Hematopoietic multipotent progenitor cell treated with erythropoietin and hydrocortisone succinate and interleukin-3 and kit ligand, for 8 days (in vitro differentiated cells): ENCODE measurements at regions not wholly inside any gene's neighbourhood (a gene's known extent, or its start where the extent isn't known, plus 50 kb on each side); places are given as distances from the start of the nearest gene placed in this dataset.

Experiments used
- DNase-seq: peaks from one replicate; pipeline ENCODE4 v3.0.0-alpha.2; 2015

- DNase-seq: no peak
Observed at GRCh38 chr12:4133029-4133428, 140.5 kb upstream of the CCND2 start.

- no peak for DNase-seq
Observed at GRCh38 chr12:4121506-4122020, 152.0 kb upstream of the CCND2 start.

DNA sequence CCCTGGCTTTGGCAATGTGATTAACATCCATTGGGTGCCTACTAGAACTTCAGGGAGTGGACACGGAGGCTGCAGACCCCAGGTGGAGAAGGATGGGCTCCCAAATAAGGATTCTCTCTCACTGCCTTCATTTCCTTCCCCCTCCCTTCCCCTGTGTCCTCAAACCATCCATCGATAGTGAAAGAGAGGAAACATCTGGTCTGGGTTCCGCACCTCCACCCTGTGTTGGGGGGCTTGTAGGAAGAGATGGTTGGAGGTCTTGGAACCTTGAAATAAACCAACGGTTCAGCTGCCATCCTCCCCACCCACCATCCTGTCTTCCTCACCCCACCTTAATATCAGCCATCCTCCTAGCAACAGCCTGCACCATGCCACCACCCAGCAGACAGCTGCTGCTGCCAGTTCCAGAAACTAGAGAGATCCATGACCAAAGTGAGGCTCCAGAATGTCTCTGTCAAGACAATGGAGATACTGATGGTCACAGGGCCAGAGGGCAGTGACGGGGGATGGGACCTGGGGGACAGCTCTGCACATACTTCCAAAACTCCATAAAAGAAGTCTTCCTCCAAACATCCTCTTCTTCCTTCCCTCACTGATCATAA lies 153.1 kb upstream of the CCND2 start:
- DNase-seq: no peak

DNA sequence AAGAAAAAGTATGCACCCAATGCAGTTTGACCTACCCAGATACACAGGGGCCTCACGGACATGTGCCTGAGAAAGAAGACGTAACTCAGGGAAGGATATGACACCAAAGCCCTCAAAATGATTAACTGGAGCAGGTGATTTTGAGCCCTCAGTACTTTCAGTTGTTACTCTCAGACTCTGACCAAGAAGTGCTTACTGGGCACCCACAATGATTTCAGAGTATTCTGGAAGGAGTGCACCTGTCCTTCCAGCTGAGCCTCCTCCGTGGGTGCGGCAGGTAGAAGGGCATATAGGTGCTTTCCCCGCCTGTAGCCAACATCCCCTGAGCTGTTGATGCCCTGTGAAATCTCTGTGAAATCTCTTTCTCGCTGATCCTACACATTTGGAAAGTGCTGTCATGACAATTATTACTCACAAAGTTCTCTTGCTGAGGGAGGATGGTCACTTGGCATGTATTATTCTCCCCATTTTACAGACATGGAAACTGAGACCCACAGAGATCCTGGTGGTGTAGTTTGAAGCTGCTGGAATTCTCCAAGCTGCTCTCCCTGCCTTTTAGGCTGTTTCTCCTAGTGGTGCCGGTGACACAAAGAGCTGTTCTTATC lies 154.3 kb upstream of the CCND2 start:
- DNase-seq: no peak

DNA sequence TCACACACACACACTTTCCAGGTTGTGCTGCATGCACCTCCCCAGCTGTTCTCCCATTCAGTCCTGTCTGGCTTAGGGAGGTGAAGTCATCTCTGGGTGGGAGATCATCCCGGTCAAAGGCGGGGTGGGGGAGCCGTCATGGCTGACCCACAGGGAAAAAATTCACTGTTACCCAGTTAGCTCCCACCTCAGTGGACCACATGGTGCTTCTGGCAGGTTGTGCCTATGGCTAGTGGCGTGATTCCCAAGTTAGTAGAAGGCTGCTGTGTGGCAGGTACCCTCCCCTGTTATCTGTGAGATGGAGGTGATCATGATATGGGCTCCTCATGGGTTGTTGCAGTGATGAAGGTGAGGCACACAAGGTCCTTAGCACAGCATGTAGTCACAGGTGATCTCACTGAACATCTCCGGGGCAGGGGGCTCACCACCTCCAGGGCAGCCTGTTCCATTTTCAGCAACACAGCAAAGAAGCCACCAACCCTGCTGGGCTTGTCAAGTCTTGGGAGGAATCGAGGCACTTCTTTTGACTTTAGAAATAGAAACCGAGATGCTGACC lies 154.9 kb upstream of the CCND2 start:
- DNase-seq: no peak

GRCh38 chr12:4118017-4118510 lies 155.5 kb upstream of the CCND2 start:
- DNase-seq: peak; percentile 22

- DNase-seq: no peak
Observed at GRCh38 chr12:4117386-4118016, 156.1 kb upstream of the CCND2 start.

DNA sequence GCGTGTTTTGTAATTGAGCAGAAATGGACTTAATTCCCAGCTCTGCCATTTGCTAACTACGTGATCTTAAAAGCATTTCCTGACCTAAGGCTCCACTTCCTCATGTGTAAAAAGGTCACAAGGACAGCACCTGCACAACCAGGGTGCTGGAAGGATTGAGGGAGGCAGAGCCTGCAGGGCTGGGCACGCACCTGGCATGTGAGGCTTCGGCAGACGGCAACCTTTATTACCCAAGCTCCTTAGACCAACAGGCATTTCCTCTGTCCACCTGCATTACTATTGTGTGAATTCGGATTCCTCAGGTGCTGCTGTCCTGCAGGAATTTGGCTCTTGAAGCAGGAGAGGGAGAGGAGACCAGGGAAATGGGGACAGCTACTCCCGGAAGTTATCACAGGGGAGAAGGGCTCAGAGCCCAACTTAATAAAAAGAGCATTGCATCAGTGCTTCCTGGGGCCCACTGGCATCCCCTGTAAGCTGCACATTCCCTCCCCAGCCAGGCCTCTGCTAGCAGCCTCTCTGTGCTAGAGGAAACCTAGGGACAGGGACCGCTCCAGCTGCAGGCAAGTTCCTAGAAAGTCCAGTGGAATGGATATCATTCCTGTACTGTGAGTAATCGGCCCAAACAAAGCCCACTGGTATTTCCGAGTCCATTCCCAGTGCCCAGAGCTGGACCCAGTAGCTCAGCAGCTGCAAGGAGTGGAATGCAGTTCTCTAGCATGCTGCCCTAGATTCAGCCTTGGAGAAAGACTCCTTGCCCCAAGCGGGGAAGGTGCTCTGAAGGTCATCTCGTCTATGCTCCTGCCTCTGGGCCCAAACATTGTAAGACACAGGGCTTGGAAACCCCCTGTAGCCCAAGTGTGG lies 157.1 kb upstream of the CCND2 start:
- no peak for DNase-seq

- DNase-seq: no peak
Observed at GRCh38 chr12:4115570-4115969, 158.0 kb upstream of the CCND2 start.

DNA sequence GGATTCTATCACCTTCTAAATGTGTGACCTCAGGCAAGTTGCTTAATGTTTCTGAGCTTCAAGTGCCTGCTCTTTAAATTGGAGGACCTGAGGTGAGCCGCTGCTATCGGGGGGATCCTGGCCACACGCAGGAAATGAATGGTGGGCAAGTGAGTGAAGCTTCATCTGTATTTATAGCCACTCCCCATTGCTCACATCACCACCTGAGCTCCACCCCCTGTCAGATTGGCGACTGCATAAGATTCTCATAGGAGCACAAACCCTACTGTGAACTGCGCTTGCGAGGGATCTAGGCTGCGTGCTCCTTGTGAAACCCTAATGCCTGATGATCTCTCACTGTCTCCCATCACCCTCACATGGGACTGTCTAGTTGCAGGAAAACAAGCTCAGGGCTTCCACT lies 158.6 kb upstream of the CCND2 start:
- no peak for DNase-seq

DNA sequence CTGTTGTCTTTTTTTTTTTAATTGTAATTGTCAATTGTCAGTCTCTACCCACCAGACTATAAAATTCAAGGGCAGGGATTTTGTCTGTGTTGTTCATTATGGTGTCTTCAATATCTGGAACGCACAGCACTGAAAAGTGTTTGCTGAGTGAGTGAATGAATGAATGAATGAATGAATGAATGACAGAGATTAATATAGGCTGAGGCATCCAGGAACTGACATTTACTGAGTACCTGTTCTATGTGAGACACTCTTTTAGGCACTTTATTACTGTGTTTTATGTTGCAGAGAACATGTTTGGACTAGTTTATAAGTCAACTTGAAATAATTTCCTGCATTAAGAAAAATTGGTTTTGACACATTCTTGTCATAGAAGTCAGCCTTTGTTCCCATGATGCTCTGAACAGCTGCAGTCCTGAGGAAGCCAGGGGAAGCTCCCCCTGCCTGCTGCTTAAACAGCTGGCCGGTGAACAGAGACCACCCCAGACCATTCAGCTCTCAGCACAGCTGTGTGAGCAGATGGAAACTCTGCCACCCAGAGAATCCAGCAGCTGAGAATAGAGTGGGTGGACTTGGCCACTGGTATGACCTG lies 160.7 kb upstream of the CCND2 start:
- DNase-seq: no peak

DNA sequence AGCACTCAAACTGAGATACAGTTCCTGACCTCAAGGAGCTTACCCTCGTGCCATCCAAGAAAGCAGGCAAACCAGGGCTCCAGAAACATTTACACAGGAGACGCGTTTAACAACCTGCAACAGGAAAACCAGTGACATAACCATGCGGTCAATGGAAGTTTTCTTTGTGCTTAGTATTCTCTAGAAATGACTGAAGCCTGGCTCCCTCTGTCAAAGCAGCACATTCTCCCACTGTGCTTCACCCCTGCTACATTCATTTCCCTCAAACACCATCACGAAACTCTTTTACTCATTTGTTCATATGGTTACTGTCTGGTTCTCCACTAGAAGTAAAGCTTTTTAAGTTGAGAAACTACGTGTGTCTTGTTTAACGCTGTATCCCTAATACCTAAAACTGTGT lies 161.3 kb upstream of the CCND2 start:
- DNase-seq: no peak

- DNase-seq: no peak
Observed at GRCh38 chr12:4111010-4111409, 162.6 kb upstream of the CCND2 start.

DNA sequence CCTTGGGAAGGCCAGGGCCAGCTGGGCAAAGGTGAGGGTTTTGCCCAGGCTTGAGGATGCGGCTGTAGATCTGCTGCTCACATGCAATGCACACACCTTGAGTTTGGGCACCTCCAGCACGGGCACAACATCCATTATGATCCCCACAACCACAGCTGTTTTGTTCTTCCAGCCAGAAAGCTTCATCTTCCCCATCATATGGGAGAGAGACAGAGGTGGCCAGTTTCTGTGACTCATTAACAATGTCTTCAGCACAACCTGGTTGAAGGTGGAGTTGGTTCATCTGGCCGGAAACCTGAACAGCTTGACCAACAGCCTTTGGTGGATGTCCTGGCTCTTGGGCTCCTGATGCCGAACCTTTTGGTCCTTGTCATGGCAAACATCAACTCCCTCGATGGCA lies 163.7 kb upstream of the CCND2 start:
- DNase-seq: no peak

DNA sequence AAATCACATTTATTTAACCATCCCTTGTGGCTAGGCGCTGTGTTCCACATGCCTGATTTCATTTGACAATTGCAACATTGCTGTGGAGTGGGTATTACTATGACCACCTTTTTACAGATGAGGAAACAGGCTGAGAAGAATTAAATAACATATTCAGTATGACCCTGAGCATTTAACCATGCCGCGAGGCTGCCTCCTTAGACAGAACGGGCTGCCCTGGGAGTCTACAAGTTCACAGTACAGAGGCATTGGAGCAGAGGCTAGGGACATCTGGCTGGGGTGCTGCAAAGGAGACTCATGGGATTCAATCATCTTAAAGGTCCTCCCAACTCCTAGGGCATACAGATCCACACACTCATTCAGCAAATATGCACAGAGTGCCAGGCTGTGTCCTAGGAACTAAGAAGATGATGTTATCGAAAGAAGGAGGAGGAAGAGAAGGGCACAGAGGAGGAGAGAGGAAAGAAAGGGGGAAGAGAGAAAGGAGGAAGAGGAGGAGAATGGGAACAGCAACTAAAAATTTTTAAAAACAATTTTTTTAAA lies 164.7 kb upstream of the CCND2 start:
- no peak for DNase-seq

DNA sequence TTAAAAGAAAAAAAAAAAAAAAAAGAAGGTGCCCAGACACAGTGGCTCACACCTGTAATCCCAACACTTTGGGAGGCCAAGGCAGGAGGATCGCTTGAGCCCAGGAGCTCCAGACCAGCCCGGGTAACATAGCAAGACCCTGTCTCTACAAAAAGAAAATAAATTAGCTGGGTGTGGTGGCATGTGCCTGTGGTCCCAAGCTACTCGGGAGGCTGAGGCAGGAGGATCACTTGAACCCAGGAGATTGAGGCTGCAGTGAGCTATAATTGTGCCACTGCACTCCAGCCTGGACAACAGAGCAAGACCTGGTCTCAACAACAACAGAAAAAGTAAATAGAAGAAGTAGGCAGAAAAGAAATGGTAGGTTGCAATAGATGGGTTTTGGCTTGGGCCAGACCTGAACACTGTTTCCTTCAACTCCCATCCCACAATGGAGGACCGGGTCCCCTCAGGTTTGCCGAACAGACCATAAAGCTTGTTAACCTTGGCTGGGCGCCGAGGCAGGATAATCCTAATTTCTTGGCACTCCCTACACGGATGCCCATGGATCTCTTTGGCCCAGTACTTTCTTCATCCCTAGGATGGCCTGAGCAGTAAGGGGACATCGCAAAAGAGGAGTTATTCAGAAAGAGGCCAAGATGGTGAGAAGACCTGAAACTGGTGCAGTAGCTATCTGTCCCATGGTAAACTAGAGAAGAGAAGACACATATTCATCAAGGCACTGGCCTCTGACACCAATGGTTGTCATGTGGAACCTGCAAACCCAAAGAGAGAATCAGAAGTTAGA lies 165.5 kb upstream of the CCND2 start:
- DNase-seq: no peak

DNA sequence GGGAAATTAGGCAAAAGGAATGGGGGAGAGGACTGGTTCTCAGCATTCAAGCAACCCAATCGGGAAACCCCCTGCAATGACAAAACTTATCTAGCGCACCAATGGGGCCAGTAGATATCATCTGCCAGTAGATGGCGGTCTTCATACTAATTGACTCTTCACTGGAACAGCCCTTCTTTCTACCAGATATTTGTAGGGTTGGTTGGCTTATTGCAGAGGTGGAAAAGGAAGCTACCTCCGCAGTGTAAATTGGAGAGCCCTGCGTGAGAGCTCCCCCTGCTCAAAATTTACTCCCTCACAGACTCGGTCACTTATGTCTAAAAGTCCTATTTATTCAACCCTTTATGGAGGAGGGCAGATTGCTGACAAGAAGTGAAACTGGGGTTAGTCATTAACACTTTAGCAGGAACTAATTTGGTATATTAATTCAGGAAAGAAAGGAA lies 166.1 kb upstream of the CCND2 start:
- DNase-seq: peak; percentile 89

DNA sequence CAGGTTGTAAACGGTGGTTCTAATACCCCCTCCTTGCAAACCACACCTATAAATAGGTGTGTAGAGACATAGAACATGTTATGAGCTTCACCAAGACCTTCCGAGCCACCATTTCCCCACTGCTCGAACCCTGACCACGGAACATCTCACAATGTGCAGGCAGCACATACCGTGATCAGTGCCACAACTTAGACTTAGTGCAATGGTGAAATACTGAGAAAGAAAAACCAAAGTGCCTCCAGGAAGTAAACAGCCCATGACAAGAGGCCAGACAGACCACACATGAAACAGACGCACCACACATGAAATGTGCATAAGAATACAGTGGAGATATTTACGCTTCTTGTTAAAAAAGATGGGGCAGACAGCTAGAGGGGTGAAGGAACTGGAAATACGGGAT lies 166.9 kb upstream of the CCND2 start:
- DNase-seq: no peak

GRCh38 chr12:4104722-4105244 lies 168.8 kb upstream of the CCND2 start:
- DNase-seq: no peak

DNA sequence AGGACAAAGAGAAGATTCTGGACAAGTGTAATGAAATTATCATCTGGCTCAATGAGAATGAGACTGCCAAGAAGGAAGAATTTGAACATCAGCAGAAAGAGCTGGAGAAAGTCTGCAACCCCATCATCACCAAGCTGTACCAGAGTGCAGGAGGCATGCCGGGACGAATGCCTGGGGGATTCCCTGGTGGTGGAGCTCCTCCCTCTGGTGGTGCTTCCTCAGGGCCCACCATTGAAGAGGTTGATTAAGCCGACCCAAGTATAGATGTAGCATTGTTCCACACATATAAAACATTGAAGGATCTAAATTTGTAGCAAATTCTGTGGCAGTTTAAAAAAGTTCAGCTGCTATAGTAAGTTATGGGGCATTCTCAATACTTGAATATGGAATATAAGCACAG lies 174.3 kb upstream of the CCND2 start:
- DNase-seq: no peak
